Astrocyte (in vitro differentiated cells and primary cell): ENCODE measurements at regions not wholly inside any gene's neighbourhood (a gene's known extent, or its start where the extent isn't known, plus 50 kb on each side); places are given as distances from the start of the nearest gene placed in this dataset.

ENCODE experiments used
- DNase-seq: peaks from one replicate; pipeline ENCODE4 v3.0.0-alpha.2; 2010; ENCODE audit warnings: low read depth
- FAIRE-seq: peaks from 2 replicates; lab custom pipeline; 2011; peaks lifted over from hg19 to GRCh38; lab: Jason Lieb, UNC
- H2AFZ ChIP-seq: 2 replicates; pipeline ENCODE4 v1.6.0; 2012; ENCODE audit warnings: low read depth, low read length, inconsistent platforms
- H3K27ac ChIP-seq: 2 replicates; pipeline ENCODE4 v1.5.1; 2011; ENCODE audit warnings: low read depth, low read length, inconsistent platforms
- H3K27me3 ChIP-seq: 2 replicates; pipeline ENCODE4 v1.6.0; 2011; ENCODE audit warnings: low read length, inconsistent platforms; ENCODE audit not compliant: insufficient read depth
- H3K36me3 ChIP-seq: 2 replicates; pipeline ENCODE4 v1.5.1; 2011; ENCODE audit warnings: low read length, inconsistent platforms; ENCODE audit not compliant: insufficient read depth
- H3K4me1 ChIP-seq: 2 replicates; pipeline ENCODE4 v1.5.1; 2011; ENCODE audit warnings: low read length, inconsistent platforms; ENCODE audit not compliant: insufficient read depth
- H3K4me2 ChIP-seq: 2 replicates; pipeline ENCODE4 v1.6.0; 2012; ENCODE audit warnings: low read length, inconsistent platforms
- H3K4me3 ChIP-seq: 2 replicates; pipeline ENCODE4 v1.5.1; 2011; ENCODE audit warnings: low read depth, mild to moderate bottlenecking, low read length, inconsistent platforms; ENCODE audit not compliant: insufficient read depth
- H3K79me2 ChIP-seq: 2 replicates; pipeline ENCODE4 v1.6.0; 2012; ENCODE audit warnings: mild to moderate bottlenecking, low read length, inconsistent platforms; ENCODE audit not compliant: insufficient read depth
- H3K9ac ChIP-seq: 2 replicates; pipeline ENCODE4 v1.6.0; 2012; ENCODE audit warnings: mild to moderate bottlenecking, low read length, inconsistent platforms
- H3K9me3 ChIP-seq: 2 replicates; pipeline ENCODE4 v1.5.1; 2012; ENCODE audit warnings: low read depth, mild to moderate bottlenecking, low read length, inconsistent platforms; ENCODE audit not compliant: insufficient read depth
- H4K20me1 ChIP-seq: 2 replicates; pipeline ENCODE4 v1.6.0; 2012; ENCODE audit warnings: low read length, inconsistent platforms; ENCODE audit not compliant: insufficient read depth
- H3K27ac Mint-ChIP-seq: one replicate; pipeline ENCODE4 v1.8.0; 2021; ENCODE audit warnings: mild to moderate bottlenecking, mixed read lengths; ENCODE audit not compliant: unreplicated experiment
- H3K27me3 Mint-ChIP-seq: one replicate; pipeline ENCODE4 v1.8.0; 2021; ENCODE audit warnings: low read depth, mixed read lengths; ENCODE audit not compliant: unreplicated experiment
- H3K36me3 Mint-ChIP-seq: one replicate; pipeline ENCODE4 v1.8.0; 2021; ENCODE audit warnings: low read depth, mixed read lengths; ENCODE audit not compliant: unreplicated experiment
- H3K4me1 Mint-ChIP-seq: one replicate; pipeline ENCODE4 v1.8.0; 2021; ENCODE audit warnings: low read depth, mixed read lengths; ENCODE audit not compliant: unreplicated experiment
- H3K4me3 Mint-ChIP-seq: one replicate; pipeline ENCODE4 v1.8.0; 2021; ENCODE audit warnings: mild to moderate bottlenecking, moderate library complexity, mixed read lengths; ENCODE audit not compliant: unreplicated experiment
- H3K9me3 Mint-ChIP-seq: one replicate; pipeline ENCODE4 v1.8.0; 2021; ENCODE audit warnings: mild to moderate bottlenecking, mixed read lengths; ENCODE audit not compliant: unreplicated experiment
- CTCF ChIP-seq: IDR thresholded peaks from 2 replicates; pipeline ENCODE4 v1.5.1; 2011; ENCODE audit warnings: low read depth, mild to moderate bottlenecking, inconsistent platforms, low read length, moderate library complexity; ENCODE audit not compliant: insufficient read depth
- EZH2 ChIP-seq: IDR thresholded peaks from 2 replicates; pipeline ENCODE4 v1.6.1; 2012; ENCODE audit warnings: mild to moderate bottlenecking, low read length, inconsistent platforms; ENCODE audit not compliant: insufficient read depth

GRCh38 chr7:24494832-24495231 lies 78.4 kb upstream of the PALS2 start:
- H4K20me1 ChIP-seq: no peaks in the 10 kb centered on the region
- Mint-ChIP-seq H3K27me3 (no peaks in the 10 kb centered on the region), H3K36me3 (no peaks in the 10 kb centered on the region), H3K27ac (no peak overlapping the region), H3K9me3 (no peaks in the 10 kb centered on the region), H3K4me1 (peaks cover 6% of the 10 kb centered on the region), H3K4me3 (no peak overlapping the region)
- H3K79me2 ChIP-seq: no peaks in the 10 kb centered on the region
- no peaks in the 10 kb centered on the region for H3K27me3 ChIP-seq
- H2AFZ ChIP-seq: no peak overlapping the region
- H3K4me1 ChIP-seq: no peaks in the 10 kb centered on the region
- H3K4me2 ChIP-seq: no peak overlapping the region
- no peaks in the 10 kb centered on the region for H3K9me3 ChIP-seq
- no peak overlapping the region for H3K9ac ChIP-seq
- H3K27ac ChIP-seq: no peak overlapping the region
- no peaks in the 10 kb centered on the region for H3K36me3 ChIP-seq
- DNase-seq: no peak
- TF ChIP-seq CTCF: no peak
- TF ChIP-seq EZH2: no peak
- H3K4me3 ChIP-seq: no peak overlapping the region
- no peak for FAIRE-seq

DNA sequence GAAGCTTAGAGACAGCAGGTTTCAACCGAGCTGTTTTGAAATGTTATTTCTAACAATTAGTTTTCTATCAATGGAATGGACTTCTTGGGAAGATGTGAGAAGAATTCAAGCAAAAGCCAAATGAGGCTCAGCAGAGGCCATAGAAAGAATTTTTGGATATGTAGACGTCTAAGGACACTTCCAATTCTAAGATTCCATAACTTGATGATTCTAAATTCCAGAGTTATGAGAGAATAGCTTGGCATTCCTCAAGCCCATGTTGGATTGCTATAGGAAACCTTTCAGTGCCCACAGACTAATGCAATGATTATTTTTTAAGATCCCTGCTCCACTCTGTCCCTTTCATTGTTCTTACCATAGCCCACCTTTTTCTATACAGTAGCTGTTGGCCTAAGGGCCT lies 77.2 kb upstream of the PALS2 start:
- Mint-ChIP-seq H3K27me3 (peaks cover 2% of the 10 kb centered on the region), H3K4me3 (no peak overlapping the region), H3K36me3 (no peaks in the 10 kb centered on the region), H3K9me3 (no peaks in the 10 kb centered on the region), H3K27ac (no peak overlapping the region), H3K4me1 (peaks cover 8% of the 10 kb centered on the region)
- H3K27ac ChIP-seq: no peak overlapping the region
- H3K79me2 ChIP-seq: no peaks in the 10 kb centered on the region
- no peaks in the 10 kb centered on the region for H3K9me3 ChIP-seq
- H3K36me3 ChIP-seq: no peaks in the 10 kb centered on the region
- DNase-seq (peak; percentile 2), FAIRE-seq (no peak)
- H3K9ac ChIP-seq: no peak overlapping the region
- H3K4me1 ChIP-seq: no peaks in the 10 kb centered on the region
- no peaks in the 10 kb centered on the region for H3K27me3 ChIP-seq
- no peak for TF ChIP-seq CTCF
- no peak for TF ChIP-seq EZH2
- no peaks in the 10 kb centered on the region for H4K20me1 ChIP-seq
- no peak overlapping the region for H2AFZ ChIP-seq
- no peak overlapping the region for H3K4me3 ChIP-seq
- no peak overlapping the region for H3K4me2 ChIP-seq

- peaks cover 9% of the 10 kb centered on the region for H3K4me1 Mint-ChIP-seq
- H2AFZ ChIP-seq: no peak overlapping the region
- FAIRE-seq: no peak
These were observed 74.8 kb upstream of the PALS2 start for GRCh38 chr7:24498439-24498838.

More at GRCh38 chr7:24498439-24498838, 74.8 kb upstream of the PALS2 start:
- TF ChIP-seq CTCF: no peak
- no peak for TF ChIP-seq EZH2
- Mint-ChIP-seq H3K36me3 (no peaks in the 10 kb centered on the region), H3K27me3 (peaks cover 2% of the 10 kb centered on the region), H3K9me3 (no peaks in the 10 kb centered on the region), H3K27ac (no peak overlapping the region), H3K4me3 (no peak overlapping the region)
- H3K79me2 ChIP-seq: no peaks in the 10 kb centered on the region
- no peak overlapping the region for H3K4me2 ChIP-seq
- no peaks in the 10 kb centered on the region for H3K9me3 ChIP-seq
- H3K4me1 ChIP-seq: no peaks in the 10 kb centered on the region
- H3K27ac ChIP-seq: no peak overlapping the region
- no peak overlapping the region for H3K9ac ChIP-seq
- H3K4me3 ChIP-seq: no peak overlapping the region
- no peak for DNase-seq
- no peaks in the 10 kb centered on the region for H3K36me3 ChIP-seq
- no peaks in the 10 kb centered on the region for H3K27me3 ChIP-seq
- no peaks in the 10 kb centered on the region for H4K20me1 ChIP-seq
